NT2/D1 (cell line): ENCODE measurements at regions not wholly inside any gene's neighbourhood (a gene's known extent, or its start where the extent isn't known, plus 50 kb on each side); places are given as distances from the start of the nearest gene placed in this dataset.

ENCODE experiments used
- YY1 ChIP-seq: IDR thresholded peaks from 2 replicates; pipeline ENCODE4 v1.6.1; 2011; ENCODE audit not compliant: insufficient read length, insufficient read depth
- ZNF274 ChIP-seq: IDR thresholded peaks from 2 replicates; pipeline ENCODE4 v1.6.1; 2011; ENCODE audit warnings: mild to moderate bottlenecking, low read depth, low read length

GRCh38 chr10:100625816-100626215, 90.1 kb downstream of the HIF1AN start:
- TF ChIP-seq ZNF274, result no peak
- TF ChIP-seq YY1, result no peak
